GM21528 (cell line): ENCODE measurements at regions not wholly inside any gene's neighbourhood (a gene's known extent, or its start where the extent isn't known, plus 50 kb on each side); places are given as distances from the start of the nearest gene placed in this dataset.
"Not testable (repeated sequence)": the region's sequence is repeated elsewhere in the genome, so short reads cannot be mapped to it uniquely, and the experiment has no call there.

Experiments used
- ATAC-seq: cut with Tn5 transposase; IDR thresholded peaks from one replicate; pipeline ENCODE4 v1.9.1; 2021; ENCODE audit warnings: mild to moderate bottlenecking, moderate library complexity; ENCODE audit not compliant: unreplicated experiment, low FRiP score

GRCh38 chr3:8110966-8111798, 390.4 kb upstream of the LMCD1 start:
- ATAC-seq = peak; percentile 92

- no peak for ATAC-seq
These were observed 389.0 kb upstream of the LMCD1 start for GRCh38 chr3:8112587-8112986.

- no peak for ATAC-seq
These were observed 388.0 kb upstream of the LMCD1 start for GRCh38 chr3:8113626-8114025.

- no peak for ATAC-seq
These were observed 372.9 kb upstream of the LMCD1 start for GRCh38 chr3:8128686-8129085.

GRCh38 chr3:8136553-8136952, 365.1 kb upstream of the LMCD1 start:
- no peak for ATAC-seq

GRCh38 chr3:8143186-8143585, 358.4 kb upstream of the LMCD1 start:
- no peak for ATAC-seq

- ATAC-seq = no peak
These were observed 356.0 kb upstream of the LMCD1 start for GRCh38 chr3:8145661-8146060.

- ATAC-seq = no peak
These were observed 353.9 kb upstream of the LMCD1 start for GRCh38 chr3:8147711-8148110.

GRCh38 chr3:8152821-8153418, 348.7 kb upstream of the LMCD1 start:
- ATAC-seq = no peak

- ATAC-seq = no peak
These were observed 347.8 kb upstream of the LMCD1 start for GRCh38 chr3:8153800-8154199.

GRCh38 chr3:8154617-8155016, 347.0 kb upstream of the LMCD1 start:
- ATAC-seq = no peak

GRCh38 chr3:8156138-8156537, 345.5 kb upstream of the LMCD1 start:
- no peak for ATAC-seq

GRCh38 chr3:8156831-8157230, 344.8 kb upstream of the LMCD1 start:
- no peak for ATAC-seq

GRCh38 chr3:8157640-8158039, 344.0 kb upstream of the LMCD1 start:
- no peak for ATAC-seq

- no peak for ATAC-seq
These were observed 337.5 kb upstream of the LMCD1 start for GRCh38 chr3:8164145-8164544.

GRCh38 chr3:8166014-8166413, 335.6 kb upstream of the LMCD1 start:
- no peak for ATAC-seq

- ATAC-seq = no peak
These were observed 330.6 kb upstream of the LMCD1 start for GRCh38 chr3:8170971-8171508.

- no peak for ATAC-seq
These were observed 327.7 kb upstream of the LMCD1 start for GRCh38 chr3:8173892-8174291.

- not testable (repeated sequence) for ATAC-seq
These were observed 324.7 kb upstream of the LMCD1 start for GRCh38 chr3:8176759-8177483.

- not testable (repeated sequence) for ATAC-seq
These were observed 323.1 kb upstream of the LMCD1 start for GRCh38 chr3:8178516-8178915.

GRCh38 chr3:8182904-8183303, 318.7 kb upstream of the LMCD1 start:
- no peak for ATAC-seq
